ENCODE measurements at regions not wholly inside any gene's neighbourhood (a gene's known extent, or its start where the extent isn't known, plus 50 kb on each side); places are given as distances from the start of the nearest gene placed in this dataset.

DNA sequence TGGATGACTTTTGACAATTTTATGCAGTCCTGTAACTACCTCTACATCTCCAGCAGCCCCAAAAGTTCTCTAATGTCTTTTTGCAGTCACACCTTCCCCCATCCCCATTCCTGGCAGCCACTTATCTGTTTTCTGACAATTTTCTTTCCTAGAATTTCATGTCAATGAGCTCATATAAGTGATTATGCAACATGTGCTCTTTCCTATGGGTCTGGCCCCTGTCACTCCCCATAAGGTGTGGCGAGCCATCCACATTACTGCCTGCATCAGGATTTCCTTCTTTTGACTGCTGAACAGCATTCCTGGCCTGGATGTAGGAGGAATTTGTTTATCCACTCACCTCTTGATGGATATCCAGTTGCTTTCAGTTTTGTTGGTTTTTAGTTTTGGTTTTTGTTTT is 146.7 kb upstream of the MGMT start:
- intact Hi-C loops (cut with DNase I; ENCODE audit: low total_unique reads): no loop called here
- WGBS, 2 donors: 68 to 96% methylated on average over 1 of the region's 1 CpG
- DNase-seq (ENCODE audit: low spot score in 2 of 2): no peak
- no peak overlapping the region for H3K4me3 ChIP-seq (ENCODE audit: low read depth, poor library complexity, severe bottlenecking)
- TF ChIP-seq, protein P1, sequence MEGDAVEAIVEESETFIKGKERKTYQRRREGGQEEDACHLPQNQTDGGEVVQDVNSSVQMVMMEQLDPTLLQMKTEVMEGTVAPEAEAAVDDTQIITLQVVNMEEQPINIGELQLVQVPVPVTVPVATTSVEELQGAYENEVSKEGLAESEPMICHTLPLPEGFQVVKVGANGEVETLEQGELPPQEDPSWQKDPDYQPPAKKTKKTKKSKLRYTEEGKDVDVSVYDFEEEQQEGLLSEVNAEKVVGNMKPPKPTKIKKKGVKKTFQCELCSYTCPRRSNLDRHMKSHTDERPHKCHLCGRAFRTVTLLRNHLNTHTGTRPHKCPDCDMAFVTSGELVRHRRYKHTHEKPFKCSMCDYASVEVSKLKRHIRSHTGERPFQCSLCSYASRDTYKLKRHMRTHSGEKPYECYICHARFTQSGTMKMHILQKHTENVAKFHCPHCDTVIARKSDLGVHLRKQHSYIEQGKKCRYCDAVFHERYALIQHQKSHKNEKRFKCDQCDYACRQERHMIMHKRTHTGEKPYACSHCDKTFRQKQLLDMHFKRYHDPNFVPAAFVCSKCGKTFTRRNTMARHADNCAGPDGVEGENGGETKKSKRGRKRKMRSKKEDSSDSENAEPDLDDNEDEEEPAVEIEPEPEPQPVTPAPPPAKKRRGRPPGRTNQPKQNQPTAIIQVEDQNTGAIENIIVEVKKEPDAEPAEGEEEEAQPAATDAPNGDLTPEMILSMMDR (IDR thresholded peaks at IDR 0.05): no peak
- no peak for TF ChIP-seq POLR2A (IDR thresholded peaks at IDR 0.05)

DNA sequence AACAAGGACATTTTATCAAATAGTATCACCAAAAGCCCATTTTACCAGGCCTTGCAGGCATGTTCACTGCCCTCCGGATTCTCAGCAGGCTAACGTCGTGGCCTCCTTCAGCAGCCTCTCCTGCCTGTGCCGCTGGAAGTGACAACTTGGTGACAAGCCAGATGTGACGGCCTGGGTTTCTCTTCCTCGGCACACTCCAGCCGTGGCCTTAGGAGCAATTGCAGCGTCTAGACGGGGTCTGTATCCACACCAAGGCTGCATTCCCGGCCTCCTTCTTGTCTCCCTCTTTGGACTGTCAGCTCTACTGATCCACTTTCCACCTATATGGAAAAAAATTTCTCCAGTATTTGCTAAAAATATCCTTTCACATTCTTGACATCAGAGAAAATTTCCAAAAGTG is 145.3 kb upstream of the MGMT start:
- intact Hi-C loops (cut with DNase I; ENCODE audit: low total_unique reads): no loop called here
- no peak for TF ChIP-seq POLR2A (IDR thresholded peaks at IDR 0.05)
- TF ChIP-seq, protein P1 (IDR thresholded peaks at IDR 0.05): no peak
- 92 to 96% methylated on average over 10 of the region's 10 CpGs for WGBS, 2 donors
- no peak for DNase-seq (ENCODE audit: low spot score in 2 of 2)
- no peak overlapping the region for H3K4me3 ChIP-seq (ENCODE audit: low read depth, poor library complexity, severe bottlenecking)

DNA sequence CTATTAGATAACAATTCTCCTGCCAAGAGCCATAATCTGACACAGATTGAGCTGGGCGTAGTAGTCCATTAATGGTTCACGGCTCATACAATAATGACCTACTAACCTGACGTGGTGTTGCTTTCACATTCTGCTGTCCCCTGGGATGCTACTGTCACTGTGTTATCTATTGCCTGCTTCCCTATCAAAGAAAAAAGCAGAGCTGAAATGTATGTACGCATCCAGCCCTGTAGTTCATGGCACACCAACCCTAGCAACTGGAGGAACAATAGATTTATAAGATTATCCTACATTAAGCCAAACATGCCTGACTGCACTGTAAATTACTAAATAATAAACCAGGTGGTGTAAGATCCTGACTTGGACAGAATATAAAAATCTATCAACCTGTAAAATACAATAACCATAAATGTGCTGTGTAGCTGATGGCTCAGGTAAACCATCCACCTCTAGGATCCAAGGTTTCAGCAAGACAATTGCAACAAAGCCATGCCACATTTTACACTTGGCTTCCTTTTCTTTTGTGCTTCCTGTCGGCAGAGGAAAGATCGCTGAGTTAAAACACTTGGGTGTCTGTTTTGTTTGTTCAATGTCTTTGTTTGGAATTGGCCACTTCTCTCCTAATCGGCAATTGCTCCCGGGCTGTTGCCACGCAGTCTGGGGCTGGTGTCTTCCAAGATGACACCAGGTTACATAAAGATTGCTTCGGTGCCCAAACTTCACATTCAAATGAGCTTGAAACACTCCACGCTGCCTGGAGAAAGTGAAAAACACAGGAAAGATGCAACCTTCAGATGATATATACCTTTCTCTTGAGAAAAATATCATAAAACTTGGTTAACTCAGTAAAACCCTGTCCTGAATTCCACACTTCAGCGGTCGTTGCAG is 143.9 kb upstream of the MGMT start:
- intact Hi-C loops (cut with DNase I; ENCODE audit: low total_unique reads): no loop called here
- no peak overlapping the region for H3K4me3 ChIP-seq (ENCODE audit: low read depth, poor library complexity, severe bottlenecking)
- no peak for TF ChIP-seq POLR2A (IDR thresholded peaks at IDR 0.05)
- TF ChIP-seq, protein P1 (IDR thresholded peaks at IDR 0.05): no peak
- WGBS, 2 donors: 51 to 53% methylated on average over 13 of the region's 13 CpGs
- no peak for DNase-seq (ENCODE audit: low spot score in 2 of 2)

GRCh38 chr10:129323879-129324278 is 143.2 kb upstream of the MGMT start:
- intact Hi-C loops (cut with DNase I; ENCODE audit: low total_unique reads): no loop called here
- DNase-seq (ENCODE audit: low spot score in 2 of 2): no peak
- no peak overlapping the region for H3K4me3 ChIP-seq (ENCODE audit: low read depth, poor library complexity, severe bottlenecking)
- 73 to 82% methylated on average over 4 of the region's 4 CpGs for WGBS, 2 donors
- TF ChIP-seq, protein P1 (IDR thresholded peaks at IDR 0.05): no peak
- no peak for TF ChIP-seq POLR2A (IDR thresholded peaks at IDR 0.05)

GRCh38 chr10:129325893-129326292 is 141.1 kb upstream of the MGMT start:
- no peak for TF ChIP-seq POLR2A (IDR thresholded peaks at IDR 0.05)
- TF ChIP-seq, protein P1 (IDR thresholded peaks at IDR 0.05): no peak
- intact Hi-C loops (cut with DNase I; ENCODE audit: low total_unique reads): no loop called here
- 92 to 93% methylated on average over 2 of the region's 2 CpGs for WGBS, 2 donors
- no peak overlapping the region for H3K4me3 ChIP-seq (ENCODE audit: low read depth, poor library complexity, severe bottlenecking)
- DNase-seq (ENCODE audit: low spot score in 2 of 2): no peak

All from lower leg skin (tissue), 4 donors.